HG03354 (cell line): ENCODE measurements at regions not wholly inside any gene's neighbourhood (a gene's known extent, or its start where the extent isn't known, plus 50 kb on each side); places are given as distances from the start of the nearest gene placed in this dataset.

ENCODE experiments used
- ATAC-seq: cut with Tn5 transposase; IDR thresholded peaks from one replicate; pipeline ENCODE4 v1.9.1; 2021; ENCODE audit warnings: mild to moderate bottlenecking; ENCODE audit not compliant: unreplicated experiment, poor library complexity, severe bottlenecking

DNA sequence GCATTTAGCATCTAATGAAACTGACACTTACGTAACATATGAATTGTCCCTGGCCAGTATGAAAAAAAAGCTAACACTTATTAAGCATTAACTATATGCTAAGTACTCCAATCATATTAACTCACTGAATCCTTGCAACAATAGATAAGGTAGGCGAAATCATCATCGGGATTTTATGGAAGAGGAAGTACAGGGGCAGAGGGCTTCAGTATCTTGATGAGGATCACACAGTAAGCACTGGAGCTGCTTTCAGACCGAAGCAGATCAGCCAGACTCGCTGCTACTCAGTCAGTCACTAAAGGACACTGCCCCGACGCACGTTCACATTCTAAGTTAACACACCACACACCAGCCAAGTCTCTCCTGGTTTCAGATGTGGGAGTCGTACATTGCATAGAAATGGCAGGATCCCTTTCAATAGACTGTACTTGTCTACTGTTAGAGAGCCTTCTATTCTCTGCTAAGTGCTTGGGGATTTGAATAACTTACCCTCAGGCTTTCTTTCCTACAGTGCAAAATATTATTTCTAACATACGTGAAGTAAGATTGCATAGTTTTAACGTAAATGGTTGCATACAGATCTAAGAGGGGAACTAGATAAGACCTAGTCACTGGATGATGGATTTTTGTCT is 540.2 kb upstream of the TENM3 start:
- ATAC-seq = no peak

GRCh38 chr4:181710143-181710542 is 533.1 kb upstream of the TENM3 start:
- ATAC-seq = no peak

- ATAC-seq = no peak
These were observed 531.8 kb upstream of the TENM3 start for GRCh38 chr4:181711387-181711786.

GRCh38 chr4:181728305-181728966 is 514.8 kb upstream of the TENM3 start:
- ATAC-seq = no peak

DNA sequence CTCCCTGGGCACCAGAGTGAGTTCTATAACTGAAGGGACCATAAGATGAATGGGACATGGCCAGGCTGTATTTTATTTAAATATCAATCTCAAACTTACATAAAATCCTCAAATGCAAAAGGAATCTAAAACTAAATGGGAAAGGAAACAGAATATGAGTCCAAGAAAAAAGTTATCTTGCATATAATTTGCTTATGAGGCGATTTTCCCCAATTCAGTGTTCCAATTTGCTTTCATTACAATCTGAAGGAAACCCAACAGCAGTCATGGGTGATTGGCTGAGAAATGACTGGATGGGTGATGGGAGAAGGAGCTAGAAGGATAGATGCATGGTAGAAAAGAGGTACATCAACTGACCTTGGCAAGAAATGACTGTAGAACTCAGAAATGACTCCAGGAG is 511.3 kb upstream of the TENM3 start:
- ATAC-seq = no peak

GRCh38 chr4:181737744-181738143 is 505.5 kb upstream of the TENM3 start:
- ATAC-seq = no peak

- ATAC-seq = no peak
These were observed 504.2 kb upstream of the TENM3 start for GRCh38 chr4:181739031-181739430.

DNA sequence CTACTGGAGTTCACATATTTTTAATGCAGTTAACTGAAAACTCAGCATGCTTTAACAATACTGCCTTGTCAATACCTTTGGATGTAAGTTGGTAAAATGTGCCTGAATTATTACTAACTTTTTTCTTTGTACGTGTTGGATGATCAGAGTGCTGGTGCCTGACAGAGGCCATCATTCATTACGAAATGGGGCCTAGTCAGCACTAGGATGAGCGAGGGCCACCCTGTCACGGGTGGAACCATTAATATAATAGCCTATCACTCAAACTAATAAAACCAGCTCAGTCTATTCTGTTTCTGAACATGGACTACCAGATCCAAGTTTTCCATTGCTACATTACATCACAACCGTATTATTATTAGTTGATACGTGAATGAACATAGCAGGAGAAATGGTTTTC is 501.7 kb upstream of the TENM3 start:
- ATAC-seq = no peak

GRCh38 chr4:181745933-181746625 is 497.1 kb upstream of the TENM3 start:
- no peak for ATAC-seq

DNA sequence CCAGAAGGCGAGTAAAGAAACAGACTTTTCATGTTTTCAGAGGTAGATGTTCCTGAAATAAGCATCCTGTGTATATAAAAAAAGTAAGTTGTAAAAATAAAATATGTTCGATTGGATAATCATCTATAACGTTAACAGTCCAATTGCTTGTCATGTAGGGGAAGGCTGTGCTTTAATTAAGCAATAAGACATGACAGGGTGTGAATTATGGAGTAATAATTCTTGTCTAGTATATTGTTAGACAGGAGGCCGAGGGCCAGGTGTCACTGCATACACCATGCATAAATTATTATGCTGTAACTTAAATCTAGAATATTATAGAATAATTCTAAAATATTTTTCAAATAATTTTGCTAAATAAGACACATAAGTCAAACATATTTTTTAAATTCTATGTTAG is 494.6 kb upstream of the TENM3 start:
- no peak for ATAC-seq

DNA sequence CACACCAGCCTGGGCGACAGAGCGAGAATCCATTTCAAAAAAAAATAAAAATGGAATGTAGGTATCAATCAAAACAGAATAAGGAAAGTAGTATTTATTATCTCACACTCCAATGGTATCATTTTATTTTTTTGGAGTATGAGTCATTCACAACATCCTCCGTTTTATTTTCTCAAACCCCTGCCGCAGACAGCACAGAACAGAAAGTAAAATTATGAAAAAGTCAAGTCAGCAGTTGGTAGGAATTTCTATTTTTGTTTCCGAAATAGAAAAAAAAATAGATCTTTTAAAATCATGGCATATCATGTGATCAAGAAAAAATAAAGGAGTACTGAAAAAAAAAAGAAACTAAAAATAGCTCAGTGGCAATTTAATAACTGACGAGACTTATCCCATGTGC is 490.7 kb upstream of the TENM3 start:
- no peak for ATAC-seq

DNA sequence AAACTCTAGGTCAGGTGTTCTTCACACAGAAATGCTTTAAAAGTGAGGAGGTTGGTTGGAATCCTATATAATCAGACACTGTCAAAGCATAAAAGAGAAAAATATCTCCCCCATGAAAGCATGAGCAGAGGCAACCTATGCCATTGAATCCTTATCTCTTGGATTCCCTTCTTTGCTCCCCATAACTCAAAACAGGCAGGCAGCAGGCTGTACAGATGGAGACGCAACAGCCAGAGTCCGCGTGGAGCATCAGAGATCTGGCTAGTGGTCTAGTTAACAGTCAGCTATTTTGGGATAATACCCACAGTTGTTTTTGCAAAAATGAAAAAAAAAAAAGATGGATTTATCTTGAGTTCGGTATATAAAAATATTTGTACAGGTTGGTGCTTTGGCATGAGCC is 490.0 kb upstream of the TENM3 start:
- ATAC-seq = no peak

DNA sequence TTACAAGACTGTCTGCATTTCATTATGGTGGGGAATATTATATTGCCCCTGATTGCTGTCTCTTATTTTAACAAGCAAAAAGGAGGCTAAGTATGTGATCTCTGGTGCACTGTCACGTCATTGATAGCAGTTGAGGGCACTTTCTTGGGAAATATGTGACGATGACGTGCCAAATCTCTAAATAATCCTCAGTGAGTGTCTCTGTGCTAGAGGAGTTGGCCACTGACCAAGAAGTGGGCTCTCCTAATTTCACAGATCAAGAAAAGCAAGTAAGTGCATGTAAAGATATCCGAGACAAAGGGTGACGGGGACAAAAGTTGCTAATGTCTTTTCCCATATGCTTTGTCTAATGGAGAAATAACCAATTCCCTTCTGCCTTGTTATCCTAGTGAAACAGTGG is 487.4 kb upstream of the TENM3 start:
- ATAC-seq = no peak

- ATAC-seq = no peak
These were observed 486.6 kb upstream of the TENM3 start for GRCh38 chr4:181756451-181757095.

DNA sequence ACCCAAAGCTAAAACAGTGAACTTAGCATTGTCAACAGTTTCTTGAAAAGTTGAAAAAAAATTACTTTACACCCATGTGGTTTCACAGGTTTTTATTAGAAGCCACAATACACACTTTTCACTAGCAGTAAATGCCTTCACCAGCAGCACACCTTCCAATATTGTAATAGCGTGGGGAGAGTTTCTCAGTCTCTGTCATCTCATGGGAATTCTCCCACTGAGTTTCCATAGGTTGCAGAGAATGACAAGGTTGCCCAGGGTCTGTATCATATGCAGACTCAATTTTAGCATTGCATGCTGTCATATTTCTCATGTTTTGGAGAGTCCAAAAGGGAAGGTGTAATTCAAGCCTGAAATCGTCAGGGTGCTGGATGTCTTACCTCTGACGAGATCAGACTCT is 486.1 kb upstream of the TENM3 start:
- no peak for ATAC-seq

GRCh38 chr4:181757910-181758660 is 485.1 kb upstream of the TENM3 start:
- ATAC-seq = no peak

GRCh38 chr4:181760560-181760959 is 482.6 kb upstream of the TENM3 start:
- peak; percentile 62 for ATAC-seq

DNA sequence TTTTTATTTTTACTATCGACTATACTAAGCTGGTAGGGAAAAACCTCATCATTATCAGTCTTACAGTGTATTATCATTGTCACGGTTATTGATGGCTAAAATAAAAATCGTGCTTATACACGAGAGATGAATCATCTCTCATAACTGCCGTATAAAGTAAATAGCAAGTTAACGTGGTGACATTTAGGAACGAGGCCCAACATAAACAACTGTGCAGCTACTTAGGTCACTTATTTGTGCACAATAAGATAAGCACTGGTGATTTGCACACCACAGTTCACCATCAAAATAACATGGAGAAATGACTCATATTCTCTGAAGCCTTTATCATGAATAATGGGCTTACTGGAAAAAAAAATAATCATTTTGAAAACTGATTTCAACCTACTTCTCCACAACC is 482.0 kb upstream of the TENM3 start:
- ATAC-seq = no peak

DNA sequence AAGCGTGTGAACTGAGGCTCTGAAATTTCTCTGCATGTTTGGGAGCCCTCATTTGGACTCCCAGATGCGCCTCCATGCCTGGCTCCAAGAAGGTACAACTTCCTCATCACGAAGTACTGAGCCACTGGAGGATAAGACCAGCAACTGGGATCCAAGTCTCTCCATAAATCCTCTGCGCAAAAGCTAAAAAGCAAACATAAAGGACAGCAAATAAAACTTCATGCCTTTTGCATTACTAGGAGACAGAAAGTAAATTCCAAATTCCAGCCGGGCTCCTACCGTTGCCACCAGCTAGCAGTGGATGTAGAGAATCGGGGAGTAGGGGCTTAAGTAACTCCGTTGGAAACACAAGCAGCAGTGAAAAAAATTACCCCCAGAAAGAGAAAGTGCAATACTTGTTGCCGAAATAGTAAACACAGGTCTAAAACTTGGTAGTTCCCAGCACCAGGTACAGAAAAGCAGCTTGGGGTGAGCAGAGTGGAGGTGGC is 477.1 kb upstream of the TENM3 start:
- ATAC-seq = no peak

GRCh38 chr4:181770971-181771370 is 472.2 kb upstream of the TENM3 start:
- ATAC-seq = no peak
